ENCODE measurements at regions not wholly inside any gene's neighbourhood (a gene's known extent, or its start where the extent isn't known, plus 50 kb on each side); places are given as distances from the start of the nearest gene placed in this dataset.

DNA sequence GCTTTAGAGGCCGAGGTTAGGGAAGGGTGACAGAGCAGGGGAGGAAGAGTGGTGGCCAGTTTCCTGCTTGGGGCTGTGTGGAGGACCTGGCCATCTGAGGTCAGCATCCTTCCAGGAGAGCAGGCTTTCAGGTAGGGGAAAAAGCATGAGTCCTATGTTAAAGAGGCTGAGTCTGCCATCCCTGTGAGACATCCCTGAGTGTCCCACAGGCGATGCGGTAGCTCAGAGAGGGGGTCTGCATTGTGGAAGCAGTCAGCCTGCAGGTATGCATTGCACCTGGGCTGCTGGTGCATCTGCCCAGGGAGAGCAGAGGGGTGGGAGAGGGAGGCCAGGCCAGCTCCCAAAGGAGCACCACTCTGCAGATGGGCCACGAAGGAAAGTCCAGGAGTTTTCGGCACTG is 282.1 kb upstream of the ZNF32 start:
- TF ChIP-seq POLR2AphosphoS5 (IDR thresholded peaks at IDR 0.05) (no peak), POLR2A (IDR thresholded peaks at IDR 0.05) (no peak)
- TF ChIP-seq, protein P1, sequence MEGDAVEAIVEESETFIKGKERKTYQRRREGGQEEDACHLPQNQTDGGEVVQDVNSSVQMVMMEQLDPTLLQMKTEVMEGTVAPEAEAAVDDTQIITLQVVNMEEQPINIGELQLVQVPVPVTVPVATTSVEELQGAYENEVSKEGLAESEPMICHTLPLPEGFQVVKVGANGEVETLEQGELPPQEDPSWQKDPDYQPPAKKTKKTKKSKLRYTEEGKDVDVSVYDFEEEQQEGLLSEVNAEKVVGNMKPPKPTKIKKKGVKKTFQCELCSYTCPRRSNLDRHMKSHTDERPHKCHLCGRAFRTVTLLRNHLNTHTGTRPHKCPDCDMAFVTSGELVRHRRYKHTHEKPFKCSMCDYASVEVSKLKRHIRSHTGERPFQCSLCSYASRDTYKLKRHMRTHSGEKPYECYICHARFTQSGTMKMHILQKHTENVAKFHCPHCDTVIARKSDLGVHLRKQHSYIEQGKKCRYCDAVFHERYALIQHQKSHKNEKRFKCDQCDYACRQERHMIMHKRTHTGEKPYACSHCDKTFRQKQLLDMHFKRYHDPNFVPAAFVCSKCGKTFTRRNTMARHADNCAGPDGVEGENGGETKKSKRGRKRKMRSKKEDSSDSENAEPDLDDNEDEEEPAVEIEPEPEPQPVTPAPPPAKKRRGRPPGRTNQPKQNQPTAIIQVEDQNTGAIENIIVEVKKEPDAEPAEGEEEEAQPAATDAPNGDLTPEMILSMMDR (IDR thresholded peaks at IDR 0.05 in 8 of 11, conservative IDR thresholded peaks at IDR 0.05 in 3 of 11): no peak
- no peaks in the 10 kb centered on the region for H3K36me3 ChIP-seq
- no peak for DNase-seq
- 83 to 98% (median 96%) methylated on average over 5 of the region's 5 CpGs for WGBS, 5 donors
- no peaks in the 10 kb centered on the region for H3K27me3 ChIP-seq (replicated peaks in 1 of 7)
- peaks cover 0 to 8% (median 0%) of the 10 kb centered on the region in 8 donors for H3K9me3 ChIP-seq
- no peak overlapping the region for H3K27ac ChIP-seq
- no peaks in the 10 kb centered on the region for H3K4me1 ChIP-seq
- intact Hi-C loops (cut with DNase I; ENCODE audit: low total_unique reads): no loop called here
- H3K4me3 ChIP-seq: no peak overlapping the region

DNA sequence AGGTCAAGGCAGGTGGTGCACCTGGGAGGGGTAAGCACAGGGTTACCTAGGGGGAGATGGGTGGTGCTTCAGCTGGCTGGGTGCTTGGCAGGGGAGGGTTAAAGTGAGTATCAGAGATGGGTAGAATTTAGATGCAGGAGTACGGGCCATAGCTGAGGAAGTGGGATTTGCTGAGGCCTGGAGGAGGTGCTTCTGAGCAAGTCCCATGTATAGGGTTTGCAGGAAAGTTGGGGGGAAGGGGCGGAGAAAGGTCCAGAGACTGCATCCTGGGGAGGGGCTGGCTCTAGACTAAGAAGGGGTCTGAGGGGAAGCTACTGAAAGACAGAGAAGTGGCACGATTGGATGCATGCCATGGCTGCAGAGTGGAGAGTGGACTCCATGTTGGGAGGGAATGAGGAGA is 281.6 kb upstream of the ZNF32 start:
- Histone ChIP-seq H3K27me3 (replicated peaks in 1 of 7) (no peaks in the 10 kb centered on the region), H3K4me1 (no peaks in the 10 kb centered on the region), H3K9me3 (peaks cover 0 to 5% (median 0%) of the 10 kb centered on the region in 8 donors), H3K27ac (no peak overlapping the region), H3K4me3 (no peak overlapping the region), H3K36me3 (no peaks in the 10 kb centered on the region)
- intact Hi-C loops (cut with DNase I; ENCODE audit: low total_unique reads): no loop called here
- no peak for TF ChIP-seq POLR2A (IDR thresholded peaks at IDR 0.05)
- TF ChIP-seq, protein P1 (IDR thresholded peaks at IDR 0.05 in 8 of 11, conservative IDR thresholded peaks at IDR 0.05 in 3 of 11): no peak
- TF ChIP-seq POLR2AphosphoS5 (IDR thresholded peaks at IDR 0.05): no peak
- DNase-seq: no peak
- 69 to 96% (median 82%) methylated on average over 3 of the region's 3 CpGs for WGBS, 5 donors

DNA sequence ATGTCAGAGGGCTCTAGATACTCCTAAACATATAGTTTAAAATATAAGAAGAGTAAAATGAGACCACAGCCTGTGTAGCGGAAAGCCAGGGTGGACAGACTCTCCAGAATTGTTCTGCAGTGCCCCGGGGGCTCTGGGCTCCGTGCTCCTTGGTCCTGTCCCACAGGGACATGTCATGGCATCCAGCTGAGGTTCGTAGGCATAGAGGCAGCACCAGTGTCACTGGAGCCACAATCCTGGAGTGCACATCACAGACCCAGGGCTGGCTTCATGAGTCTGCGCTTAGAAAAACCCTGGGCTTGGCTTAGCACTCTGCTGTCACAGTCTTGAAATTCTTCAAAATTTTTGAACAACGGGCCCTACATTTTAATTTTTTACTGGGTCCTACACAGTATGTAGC is 280.4 kb upstream of the ZNF32 start:
- Histone ChIP-seq H3K4me1 (no peaks in the 10 kb centered on the region), H3K4me3 (no peak overlapping the region), H3K9me3 (no peaks in the 10 kb centered on the region), H3K27me3 (replicated peaks in 1 of 7) (no peaks in the 10 kb centered on the region), H3K36me3 (no peaks in the 10 kb centered on the region), H3K27ac (no peak overlapping the region)
- no peak for DNase-seq
- 88 to 91% (median 91%) methylated on average over 6 of the region's 6 CpGs for WGBS, 5 donors
- TF ChIP-seq POLR2A (IDR thresholded peaks at IDR 0.05) (no peak), POLR2AphosphoS5 (IDR thresholded peaks at IDR 0.05) (no peak)
- TF ChIP-seq, protein P1 (IDR thresholded peaks at IDR 0.05 in 8 of 11, conservative IDR thresholded peaks at IDR 0.05 in 3 of 11): no peak
- intact Hi-C loops (cut with DNase I; ENCODE audit: low total_unique reads): no loop called here

DNA sequence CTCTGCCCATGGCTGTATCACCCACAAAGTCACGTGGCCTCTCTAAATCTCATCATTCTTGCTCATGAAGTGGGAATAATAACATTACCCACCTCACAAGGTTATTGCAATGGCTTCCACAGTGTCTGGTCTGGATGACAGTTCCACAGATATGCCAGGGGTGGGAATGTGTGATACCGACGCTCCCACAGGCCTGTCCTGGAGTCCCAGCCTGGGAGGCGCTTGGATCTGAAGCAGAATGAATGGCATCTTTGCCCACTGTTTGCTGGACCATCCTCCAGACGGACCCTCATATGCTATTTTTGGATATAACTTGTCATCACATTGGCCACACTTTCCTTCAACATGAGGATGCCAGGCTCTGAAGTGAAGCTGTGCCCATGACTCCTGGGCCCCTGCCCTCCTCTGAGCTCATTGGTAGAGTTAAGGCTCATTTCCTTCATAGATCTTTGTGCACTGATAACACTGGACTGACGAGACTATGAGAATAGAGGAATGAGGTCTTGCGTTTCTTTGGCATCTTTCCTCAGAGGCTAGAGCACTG is 279.8 kb upstream of the ZNF32 start:
- Histone ChIP-seq H3K36me3 (no peaks in the 10 kb centered on the region), H3K4me3 (no peak overlapping the region), H3K4me1 (no peaks in the 10 kb centered on the region), H3K9me3 (no peaks in the 10 kb centered on the region), H3K27me3 (replicated peaks in 1 of 7) (no peaks in the 10 kb centered on the region), H3K27ac (no peak overlapping the region)
- DNase-seq: no peak
- TF ChIP-seq, protein P1 (IDR thresholded peaks at IDR 0.05 in 8 of 11, conservative IDR thresholded peaks at IDR 0.05 in 3 of 11): no peak
- TF ChIP-seq POLR2AphosphoS5 (IDR thresholded peaks at IDR 0.05): no peak
- no peak for TF ChIP-seq POLR2A (IDR thresholded peaks at IDR 0.05)
- WGBS, 5 donors: 75 to 90% (median 79%) methylated on average over 7 of the region's 7 CpGs
- intact Hi-C loops (cut with DNase I; ENCODE audit: low total_unique reads): no loop called here
